SIG-M5 (cell line): ENCODE measurements at regions not wholly inside any gene's neighbourhood (a gene's known extent, or its start where the extent isn't known, plus 50 kb on each side); places are given as distances from the start of the nearest gene placed in this dataset.
"Not testable (repeated sequence)": the region's sequence is repeated elsewhere in the genome, so short reads cannot be mapped to it uniquely, and the experiment has no call there.

Experiments used
- DNase-seq: peaks from one replicate; lab custom pipeline; 2025; lab: John Stamatoyannopoulos, UW

DNA sequence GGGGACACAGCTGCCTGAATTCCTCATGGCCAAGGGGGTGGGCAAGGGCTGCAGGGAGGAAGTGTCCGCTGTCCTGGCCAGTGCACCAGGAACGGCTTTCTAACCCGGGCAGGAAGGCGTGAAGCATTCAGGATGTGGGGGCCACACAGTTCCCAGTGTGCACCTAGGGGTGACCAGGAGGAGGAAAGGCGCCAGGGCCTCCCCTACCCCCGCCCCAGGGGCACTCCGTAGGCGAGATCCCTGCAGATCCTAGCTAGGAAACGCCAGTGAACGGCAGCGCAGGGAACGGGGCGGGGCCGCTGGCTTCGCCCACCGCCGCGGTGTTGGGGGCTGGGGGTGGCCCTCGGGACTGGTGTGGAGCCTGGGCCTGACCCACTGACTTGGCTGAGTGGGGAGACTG, 199.6 kb downstream of the USP22 start:
- DNase-seq: not testable (repeated sequence)

DNA sequence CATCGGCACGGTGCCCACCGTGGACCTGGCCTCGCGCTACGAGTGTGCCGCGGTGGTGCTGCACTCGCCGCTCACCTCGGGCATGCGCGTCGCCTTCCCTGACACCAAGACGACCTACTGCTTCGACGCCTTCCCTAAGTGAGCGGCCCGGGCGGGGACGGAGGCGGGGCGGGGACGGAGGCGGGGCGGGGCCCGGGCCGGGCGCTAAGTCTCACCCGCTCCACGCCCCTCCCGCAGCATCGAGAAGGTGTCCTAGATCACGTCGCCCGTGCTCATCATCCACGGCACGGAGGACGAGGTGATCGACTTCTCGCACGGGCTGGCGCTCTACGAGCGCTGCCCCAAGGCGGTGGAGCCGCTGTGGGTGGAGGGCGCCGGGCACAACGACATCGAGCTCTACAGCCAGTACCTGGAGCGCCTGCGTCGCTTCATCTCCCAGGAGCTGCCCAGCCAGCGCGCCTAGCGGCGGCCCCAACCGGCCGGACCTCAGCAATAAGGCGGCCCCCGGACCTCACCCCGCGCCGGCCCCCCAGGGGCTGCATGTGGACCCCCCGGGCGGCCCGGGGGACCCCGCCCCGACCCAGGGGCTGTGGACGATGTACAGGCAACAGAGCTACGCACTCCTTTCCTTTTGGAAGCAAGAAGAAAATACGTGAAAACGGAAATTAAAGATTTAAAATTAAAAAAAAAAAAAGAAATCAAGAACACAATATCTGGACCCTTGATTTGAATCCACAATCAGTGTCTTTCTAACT, 198.8 kb downstream of the USP22 start:
- not testable (repeated sequence) for DNase-seq

DNA sequence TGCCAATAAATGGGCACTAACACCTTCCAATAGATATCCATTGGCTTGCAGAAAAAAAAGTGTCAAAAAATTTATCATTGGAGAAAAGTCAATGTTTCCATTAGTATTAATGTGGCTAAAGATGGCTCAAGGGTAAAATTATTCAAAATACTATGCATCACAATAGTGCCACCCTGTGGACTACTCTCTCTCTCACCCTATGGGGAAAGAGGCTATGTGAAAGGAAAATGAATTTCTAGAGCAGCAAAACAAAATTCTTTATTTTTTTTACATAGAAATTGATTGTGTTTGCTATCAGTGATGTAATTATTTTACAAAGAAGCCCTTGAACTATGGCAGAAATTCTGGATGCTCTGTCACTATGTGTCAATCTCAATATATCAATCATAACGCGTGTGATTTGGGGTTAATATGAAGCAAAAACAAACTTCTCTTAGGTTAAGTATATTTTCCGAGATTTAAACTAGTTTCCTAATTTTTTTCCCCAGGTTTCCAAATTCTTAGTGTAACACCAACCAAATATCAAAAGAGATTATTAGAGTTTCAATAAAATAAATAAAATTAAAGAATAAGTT, 193.9 kb downstream of the USP22 start:
- not testable (repeated sequence) for DNase-seq

DNA sequence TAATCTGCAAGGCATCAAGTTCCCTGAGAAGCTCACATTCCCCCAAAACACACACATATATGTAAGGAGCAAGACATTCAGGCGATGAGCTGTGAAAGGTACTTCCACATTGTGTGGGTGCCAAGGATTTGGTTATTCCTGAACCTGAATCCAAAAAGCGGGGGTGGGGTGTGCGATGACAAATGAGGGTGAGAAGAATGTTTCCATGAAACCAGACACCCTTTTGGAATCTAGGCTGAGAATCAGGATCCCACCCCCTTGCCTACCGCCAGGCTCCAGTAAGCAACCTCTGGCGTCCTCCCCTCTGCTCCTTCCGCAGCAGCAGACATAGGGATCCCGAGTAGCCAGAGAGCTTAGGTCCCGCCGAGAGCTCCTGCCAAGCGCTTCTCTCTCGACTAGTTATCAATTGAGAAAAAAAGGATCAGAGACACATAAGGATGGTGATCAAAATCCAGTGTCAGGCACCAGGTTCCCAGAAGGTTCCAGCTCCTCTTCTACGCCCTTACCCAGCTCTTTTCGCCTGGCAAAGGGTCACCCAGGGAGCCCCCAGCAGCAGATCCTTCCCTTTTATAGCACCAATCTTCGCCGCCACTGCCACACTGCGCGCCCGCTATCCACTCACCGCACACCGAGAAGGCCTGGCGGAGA, 191.1 kb downstream of the USP22 start:
- DNase-seq: not testable (repeated sequence)

DNA sequence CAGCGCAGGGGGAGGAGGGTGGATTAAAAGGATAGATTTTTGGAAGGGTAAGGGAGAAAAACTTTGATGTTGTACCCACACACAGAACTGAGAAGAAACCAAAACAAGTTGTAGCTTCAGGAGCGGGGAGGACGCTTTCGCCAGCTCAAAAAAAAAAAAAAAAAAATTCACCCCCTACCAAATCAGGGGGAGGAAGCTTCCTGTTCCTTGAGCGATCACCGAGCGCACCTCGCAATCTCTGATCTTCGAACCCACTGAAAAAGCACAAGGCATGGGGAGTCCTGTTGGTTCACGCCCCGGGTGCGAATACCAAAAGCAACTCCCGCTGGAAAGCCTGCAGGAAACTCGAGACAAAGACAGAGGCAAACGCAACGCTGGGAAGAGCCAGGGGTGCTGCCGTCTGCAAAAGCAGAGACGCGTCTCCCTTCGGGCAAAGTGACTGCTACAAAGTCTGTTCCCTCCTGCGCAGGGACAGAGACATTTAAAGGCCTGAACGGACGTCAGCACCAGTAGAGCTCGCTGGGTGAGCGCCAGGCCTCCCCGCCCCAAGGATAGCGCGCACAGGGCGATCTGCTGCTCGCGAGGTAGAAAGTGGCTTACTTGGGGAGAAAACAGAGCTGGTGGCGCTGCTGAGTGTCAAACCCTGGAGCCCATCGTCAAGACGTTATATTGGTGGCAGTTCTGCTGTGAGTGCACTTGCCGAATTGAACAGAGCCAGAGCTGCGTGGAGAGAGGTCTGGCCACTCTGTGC, 190.4 kb downstream of the USP22 start:
- no peak for DNase-seq

DNA sequence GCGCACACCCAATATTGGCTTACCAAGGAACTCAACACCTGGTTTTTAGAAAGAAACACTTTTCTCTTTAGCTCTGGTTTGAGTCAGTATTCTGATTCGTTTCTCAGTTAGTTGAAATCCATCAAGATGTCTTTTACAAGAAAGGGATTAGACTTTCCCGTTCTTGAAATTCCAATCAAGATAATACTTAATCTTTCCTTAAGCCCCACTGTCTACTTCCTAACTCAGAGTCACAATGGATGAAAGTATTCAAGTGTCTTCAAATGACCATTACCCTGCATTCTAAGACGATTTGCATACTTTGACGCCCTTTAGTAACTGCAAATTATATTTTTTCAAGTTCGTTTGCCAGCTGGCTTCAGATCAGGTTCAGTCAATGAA, 189.8 kb downstream of the USP22 start:
- DNase-seq: no peak

DNA sequence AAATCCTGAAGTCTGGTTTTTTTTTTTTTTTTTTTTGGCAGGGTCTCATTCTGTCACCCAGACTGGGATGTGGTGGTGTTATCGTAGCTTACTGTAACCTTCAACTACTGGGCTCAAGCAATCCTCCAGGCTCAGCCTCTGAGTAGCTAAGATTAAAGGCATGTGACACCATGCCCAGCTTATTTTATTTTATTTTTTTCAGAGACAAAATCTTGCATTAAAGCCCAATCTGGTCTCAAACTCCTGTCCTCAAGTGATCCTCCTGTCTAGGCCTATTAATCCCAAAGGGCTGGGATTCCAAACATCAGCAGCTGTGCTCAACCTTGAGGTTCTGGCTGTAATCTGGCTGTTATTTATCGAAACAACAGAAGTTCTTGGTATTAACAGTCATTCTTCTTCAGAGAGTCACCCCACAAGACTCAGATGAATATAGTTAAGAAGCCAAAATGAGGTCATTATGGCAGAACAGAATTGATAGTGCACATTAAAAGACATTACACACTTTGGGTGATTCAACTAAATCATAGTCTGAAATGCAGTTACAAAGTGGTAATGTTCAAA, 186.8 kb downstream of the USP22 start:
- not testable (repeated sequence) for DNase-seq

DNA sequence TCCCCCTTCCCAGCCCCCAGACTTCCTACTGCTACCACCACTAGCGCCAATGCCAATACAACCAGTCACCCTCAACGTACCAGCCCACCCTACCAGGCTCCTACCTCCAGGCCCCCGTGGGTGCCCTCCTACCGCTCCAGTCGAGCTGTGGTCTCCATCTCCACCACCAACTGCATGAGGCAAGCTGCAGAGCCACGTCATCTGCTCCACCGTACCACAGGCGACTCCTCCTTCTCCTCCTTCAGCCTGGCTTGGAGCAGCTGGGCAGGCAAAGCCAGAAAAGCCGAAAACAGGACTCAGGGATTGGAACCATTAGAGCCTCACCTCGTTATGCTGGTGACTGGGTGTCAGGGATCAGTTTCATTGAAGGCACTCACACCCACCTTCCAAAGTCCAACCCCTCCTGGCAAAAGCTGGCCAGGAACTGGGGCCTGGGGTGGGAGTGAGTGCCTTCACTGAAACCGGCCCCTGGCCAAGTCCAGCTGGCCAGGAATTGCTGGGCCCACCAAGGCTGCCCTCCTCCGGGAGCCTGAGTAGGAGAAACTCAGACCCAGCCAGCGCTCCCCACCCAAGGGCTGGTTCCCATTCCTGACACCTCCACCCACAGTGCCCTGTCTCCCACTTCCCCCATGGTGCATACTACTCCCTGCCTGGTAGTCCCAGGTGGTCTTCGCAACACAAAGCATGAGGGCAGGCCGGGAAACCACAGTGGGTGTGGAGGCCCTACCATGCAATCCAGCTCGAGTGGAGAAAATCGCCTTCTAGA, 176.2 kb downstream of the USP22 start:
- DNase-seq: not testable (repeated sequence)

DNA sequence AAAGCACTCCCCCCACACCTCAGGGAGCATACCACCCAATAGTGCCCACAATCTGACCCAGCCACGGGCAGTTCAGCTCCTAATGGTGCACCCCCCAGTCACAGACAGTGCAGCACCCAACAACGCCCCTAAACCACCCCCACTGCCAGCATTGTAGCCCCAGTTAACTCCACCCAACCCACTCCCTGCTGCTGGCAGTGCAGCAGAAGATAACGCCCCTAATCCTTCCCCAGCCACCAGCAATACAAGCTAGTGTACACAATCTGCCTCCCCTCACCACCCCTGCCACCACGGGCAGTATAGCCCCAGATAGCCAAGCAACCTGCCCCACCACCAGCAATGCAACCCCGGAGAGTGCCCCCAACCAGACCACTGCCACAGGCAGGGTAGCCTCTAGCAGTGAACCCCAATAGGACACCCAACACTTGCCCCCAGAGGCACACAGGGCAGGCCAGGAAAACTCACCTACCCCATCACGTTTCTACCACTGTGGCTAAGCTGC, 175.3 kb downstream of the USP22 start:
- not testable (repeated sequence) for DNase-seq

DNA sequence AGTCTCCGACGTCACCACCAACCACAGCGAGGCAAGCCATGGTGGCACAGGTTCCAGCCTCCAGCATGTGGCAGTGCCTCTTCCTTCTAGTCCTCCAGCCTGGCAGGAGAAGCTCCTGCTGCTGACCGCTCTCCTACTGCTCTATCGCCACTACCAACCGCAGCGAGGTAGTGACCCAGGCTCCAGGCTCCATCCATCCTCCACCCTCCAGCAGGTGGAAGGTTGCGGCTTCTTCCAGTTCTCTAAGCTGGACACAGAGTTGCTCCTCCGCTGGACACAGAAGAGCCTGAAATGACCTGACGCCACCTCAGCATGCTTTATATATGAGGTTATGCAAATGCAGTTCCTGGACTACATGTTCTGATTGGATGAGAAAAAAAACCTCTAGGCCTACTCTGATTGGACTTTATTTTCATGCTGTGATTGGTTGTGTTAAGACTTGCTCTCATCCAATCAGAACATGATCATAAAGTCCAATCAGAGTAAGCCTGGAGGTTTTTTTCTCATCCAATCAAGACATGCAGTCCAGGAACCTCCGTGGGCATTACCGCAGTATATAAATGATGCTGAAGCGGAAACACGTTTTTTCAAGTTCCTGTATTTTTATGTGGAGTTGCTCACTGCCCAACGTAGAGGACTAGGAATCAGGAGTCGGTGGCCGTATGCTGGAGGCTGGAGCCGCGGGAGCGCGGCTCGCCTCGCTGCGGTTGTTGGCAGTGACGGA, 174.7 kb downstream of the USP22 start:
- not testable (repeated sequence) for DNase-seq

DNA sequence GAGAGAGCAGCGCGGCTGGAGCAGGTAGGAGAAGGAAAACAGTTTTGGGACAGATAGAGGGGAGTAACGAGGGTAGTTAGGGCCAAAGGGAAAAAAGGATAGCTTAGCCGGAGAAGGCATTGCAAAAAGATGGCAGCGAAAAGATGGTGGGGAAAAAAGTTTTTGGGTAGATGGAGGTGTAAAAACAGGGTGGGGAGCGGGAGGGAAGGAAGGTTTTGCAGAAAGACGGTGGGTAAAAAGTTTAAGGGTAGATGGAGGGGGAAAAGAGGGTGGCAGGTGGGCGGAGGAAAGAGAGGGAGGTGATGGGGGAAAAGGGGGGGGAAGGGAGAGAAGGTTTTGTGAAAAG, 174.2 kb downstream of the USP22 start:
- not testable (repeated sequence) for DNase-seq

DNA sequence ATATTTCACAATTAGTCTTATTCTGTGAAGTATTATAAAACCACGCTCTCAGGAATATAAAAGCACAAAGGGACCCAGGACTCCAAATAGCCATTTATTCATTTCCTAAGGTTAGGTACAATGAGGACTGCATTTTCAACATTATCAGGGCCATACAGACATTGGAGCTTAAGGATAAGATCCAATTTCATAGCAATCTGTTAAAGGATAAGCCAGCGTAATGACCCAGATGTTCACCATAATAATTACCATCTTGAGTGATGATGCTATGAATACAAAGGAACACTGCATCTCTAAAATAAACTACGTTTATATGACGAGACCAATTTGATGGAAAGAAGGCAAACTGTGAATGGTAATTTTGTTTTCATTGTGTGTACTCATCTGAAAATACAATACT, 169.6 kb downstream of the USP22 start:
- DNase-seq: not testable (repeated sequence)

DNA sequence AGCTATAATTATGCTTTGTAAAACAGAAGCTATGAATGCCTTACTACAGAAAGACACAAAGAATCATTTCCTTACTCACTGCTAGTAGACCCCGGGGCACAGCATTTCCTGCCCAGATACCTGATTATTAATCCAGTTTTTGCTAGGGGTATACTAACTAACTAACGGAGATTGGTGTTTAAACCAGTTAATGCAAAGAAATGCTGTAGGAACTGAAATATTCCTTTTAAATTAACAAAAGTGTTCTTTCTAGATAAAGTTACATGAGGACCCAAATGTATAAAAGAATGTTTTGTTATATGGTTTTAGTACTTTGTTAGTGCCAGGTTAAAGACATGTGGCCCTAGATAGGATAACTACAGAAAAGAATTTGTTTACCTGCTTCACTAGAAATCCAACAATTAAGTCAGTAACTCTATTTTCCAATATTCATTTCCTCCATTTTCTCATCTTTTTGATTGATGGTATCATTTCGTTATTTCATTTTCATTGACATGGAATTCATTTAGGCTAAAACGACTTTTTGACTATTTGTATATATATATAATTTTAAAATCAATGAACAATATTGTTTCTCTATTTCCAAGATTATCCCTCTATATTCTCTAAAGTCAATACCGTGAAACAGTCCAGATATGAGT, 169.0 kb downstream of the USP22 start:
- DNase-seq: not testable (repeated sequence)

DNA sequence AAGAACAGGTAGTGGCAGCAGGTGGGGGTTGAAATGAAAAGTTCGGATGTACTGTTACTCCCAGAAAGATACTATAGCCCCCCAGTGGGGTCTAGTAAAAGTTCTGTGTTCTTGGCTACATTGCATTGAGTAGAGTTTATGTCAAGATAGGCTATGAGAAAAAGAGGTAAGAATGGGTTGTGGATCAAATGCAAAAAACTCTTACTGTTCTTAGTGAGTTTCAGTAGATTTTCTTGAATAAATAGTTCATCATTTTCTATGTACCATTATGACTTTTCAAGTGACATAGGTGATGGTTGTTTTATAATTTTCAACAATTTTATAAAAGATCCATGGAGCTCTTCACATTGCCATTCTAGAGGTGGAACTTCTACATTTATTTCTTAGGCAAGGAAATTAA, 165.4 kb downstream of the USP22 start:
- not testable (repeated sequence) for DNase-seq

DNA sequence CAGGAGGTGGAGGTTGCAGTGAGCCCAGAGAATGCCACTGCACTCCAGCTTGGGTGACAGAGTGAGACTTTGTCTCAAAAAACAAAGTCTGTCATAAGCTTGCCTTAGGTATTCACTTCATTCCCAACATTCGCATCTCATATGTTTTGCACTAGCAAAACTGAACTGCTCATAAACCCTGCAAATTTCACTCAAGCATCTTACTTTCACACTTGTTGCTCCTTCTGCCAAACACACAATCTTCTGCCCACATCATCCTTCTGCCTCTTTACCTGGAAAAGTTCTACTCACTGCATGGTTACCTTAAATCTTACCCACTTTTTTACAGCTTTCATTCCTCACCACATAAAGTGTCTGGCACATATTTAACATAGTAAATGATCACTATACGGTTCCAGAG, 152.5 kb downstream of the USP22 start:
- DNase-seq: no peak

DNA sequence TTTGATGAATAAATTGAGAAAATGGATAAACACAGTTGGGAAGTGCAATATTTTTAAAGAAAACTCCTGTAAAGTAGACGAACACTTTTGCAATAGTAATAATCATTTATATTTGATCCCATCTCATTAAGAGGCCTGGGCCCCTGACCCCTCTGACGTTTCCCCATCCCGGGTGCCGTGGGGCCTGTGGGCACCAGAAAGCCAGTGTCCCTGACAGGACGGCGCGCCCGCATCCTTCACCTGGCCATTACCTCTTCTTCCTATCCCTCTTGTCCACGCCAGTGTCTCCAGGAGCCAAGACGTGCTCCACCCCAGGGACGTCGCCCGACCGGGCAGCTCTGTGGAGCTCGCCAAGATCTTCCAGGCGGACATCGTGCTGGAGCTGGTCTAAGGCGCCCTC, 147.4 kb downstream of the USP22 start:
- not testable (repeated sequence) for DNase-seq

DNA sequence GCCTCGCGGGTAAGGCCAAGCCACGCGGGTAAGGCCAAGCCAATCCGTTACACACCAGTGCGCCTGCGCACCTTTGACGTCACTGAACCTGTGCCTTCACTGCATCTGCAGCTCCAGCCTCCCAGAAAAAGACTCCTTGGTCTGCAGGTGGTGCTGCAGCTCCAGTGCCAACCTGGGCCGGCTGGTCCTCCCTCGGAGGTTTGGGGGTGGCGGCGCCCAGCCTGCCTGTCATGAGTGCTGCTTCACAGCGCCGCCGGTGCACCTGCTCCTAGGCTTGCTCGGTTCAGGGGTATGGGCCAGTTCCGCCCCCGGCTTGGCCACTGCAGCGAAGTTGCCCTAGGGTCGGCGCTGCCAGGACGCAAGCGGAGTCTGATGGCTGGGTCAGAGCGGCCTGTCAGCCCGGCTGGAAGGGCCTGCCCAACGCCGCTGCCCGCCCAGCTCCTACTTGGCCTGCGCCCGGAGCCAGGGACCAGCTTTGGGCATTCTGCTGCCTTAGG, 146.6 kb downstream of the USP22 start:
- DNase-seq: no peak

DNA sequence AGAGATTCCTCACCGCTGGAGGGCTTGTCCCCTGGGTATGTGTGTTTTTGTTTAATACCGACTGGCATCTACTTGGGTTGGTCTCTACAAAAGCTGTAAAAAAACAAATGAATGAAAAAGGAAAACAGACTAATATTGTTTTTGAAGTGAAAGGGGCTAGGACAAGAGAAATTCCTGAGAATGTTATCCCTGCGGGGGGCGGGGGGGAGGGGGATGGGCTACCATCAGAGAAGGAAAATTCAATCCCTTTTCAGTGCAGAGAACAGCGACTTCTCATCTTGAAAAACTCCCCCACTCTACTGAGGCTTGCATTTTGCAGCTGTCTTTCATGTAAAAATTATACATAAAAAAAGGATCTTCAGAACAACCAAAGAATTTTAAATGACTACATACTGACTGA, 144.1 kb downstream of the USP22 start:
- DNase-seq: not testable (repeated sequence)

DNA sequence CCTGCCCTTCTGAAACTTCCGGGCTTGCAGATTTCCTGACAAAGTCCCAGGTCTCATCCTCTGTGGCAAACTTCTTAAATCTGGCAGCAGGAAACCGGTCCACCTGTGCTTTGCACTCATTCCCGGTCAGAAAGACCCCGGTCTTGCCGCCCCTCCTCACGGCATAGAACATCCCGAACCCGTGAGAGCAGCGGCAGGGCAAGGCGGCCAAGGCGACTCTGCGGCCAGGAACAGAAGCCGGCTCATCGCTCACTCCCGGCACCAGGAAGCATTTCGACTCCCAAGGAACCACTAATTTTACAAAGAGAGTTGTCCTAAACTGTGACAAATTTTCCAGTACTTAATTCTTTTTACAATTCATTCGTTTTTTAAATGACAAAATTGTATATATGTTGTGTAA, 140.3 kb downstream of the USP22 start:
- DNase-seq: not testable (repeated sequence)

DNA sequence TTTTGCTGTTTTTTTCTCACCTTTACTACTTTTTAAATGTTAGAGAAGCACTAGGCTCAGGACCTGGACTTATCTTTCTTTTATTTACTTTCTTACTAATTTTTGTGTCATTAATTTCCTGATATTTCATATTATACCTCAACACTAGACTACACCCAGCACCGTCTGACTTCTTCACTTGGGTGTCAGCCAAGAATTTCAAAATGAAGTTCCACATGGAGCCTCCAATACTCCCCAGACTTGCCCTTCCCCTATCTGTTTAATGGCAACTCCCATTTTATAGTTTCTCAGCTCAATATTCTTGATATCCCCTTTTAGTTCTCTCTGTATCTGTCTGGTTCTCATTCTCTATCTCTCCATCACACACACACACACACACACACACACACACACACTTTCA, 139.3 kb downstream of the USP22 start:
- DNase-seq: not testable (repeated sequence)
